Gastrocnemius medialis (tissue), 4 donors: ENCODE measurements at regions not wholly inside any gene's neighbourhood (a gene's known extent, or its start where the extent isn't known, plus 50 kb on each side); places are given as distances from the start of the nearest gene placed in this dataset.

Source experiments
- ATAC-seq, 2 donors: fragments of 150-250 bp; one replicate each; pipeline ENCODE4 v1.9.1; 2016
- DNase-seq, 2 donors: peaks; one replicate each; pipeline ENCODE4 v3.0.0-alpha.2; 2019
- H3K27ac ChIP-seq, 4 donors: fragments of 200-600 bp; sonication (generic); 1 replicate in 1 of 4; 2 replicates in 3 of 4; pipeline ENCODE4 v1.5.1; 2016 to 2018; ENCODE audit warnings: mild to moderate bottlenecking in 2 of 4, moderate library complexity in 1 of 4
- H3K27me3 ChIP-seq, 3 donors: fragments of 200-600 bp; sonication (generic) in 2 of 3; 1 replicate in 1 of 3; 2 replicates in 2 of 3; pipeline versions ENCODE4 v1.5.1 to v1.6.0; 2016 to 2019; ENCODE audit warnings: mild to moderate bottlenecking in 1 of 3, moderate library complexity in 1 of 3
- H3K36me3 ChIP-seq, 2 donors: fragments of 200-600 bp; sonication (generic) in 1 of 2; one replicate each; pipeline ENCODE4 v1.5.1; 2017 to 2018
- H3K4me1 ChIP-seq, 2 donors: fragments of 200-600 bp; sonication (generic) in 1 of 2; one replicate each; pipeline ENCODE4 v1.5.1; 2016 to 2017; ENCODE audit warnings: mild to moderate bottlenecking in 2 of 2
- H3K4me3 ChIP-seq, 4 donors: fragments of 200-600 bp; sonication (generic) in 3 of 4; 1 replicate in 1 of 4; 2 replicates in 3 of 4; pipeline ENCODE4 v1.5.1; 2016 to 2019; ENCODE audit warnings: mild to moderate bottlenecking in 2 of 4
- H3K9me3 ChIP-seq, 3 donors: fragments of 200-600 bp; sonication (generic) in 2 of 3; 1 replicate in 1 of 3; 2 replicates in 2 of 3; pipeline ENCODE4 v1.5.1; 2016 to 2019
- POLR2A ChIP-seq, 2 donors: fragments of 450-650 bp; IDR thresholded peaks; one replicate each; pipeline ENCODE4 v1.6.1; 2017; ENCODE audit warnings: antibody characterized with exemption in 2 of 2, mild to moderate bottlenecking in 2 of 2, moderate library complexity in 2 of 2
- in situ Hi-C, 4 donors: fragments of 200-750 bp; cut with MboI; loops; one replicate each; pipeline versions ENCODE4 v1.15.0 to v1.8.0; 2017; ENCODE audit warnings: low sequenced_read_pairs in 4 of 4
- intact Hi-C: fragments of 100-400 bp; cut with DNase I; formaldehyde crosslinking; loops from one replicate; pipeline ENCODE4 v1.15.1; 2023; ENCODE audit warnings: low total_unique reads
- TF ChIP-seq, protein P1 (sequence below), 5 experiments: fragments of 450-650 bp in 3 of 5; fragments of 200-600 bp in 2 of 5; sonication (generic) in 2 of 5; IDR thresholded peaks in 4 of 5; conservative IDR thresholded peaks in 1 of 5; 1 replicate in 4 of 5; 2 replicates in 1 of 5; pipeline ENCODE4 v1.5.1; 2016 to 2019; ENCODE audit warnings: antibody characterized with exemption in 5 of 5, mild to moderate bottlenecking in 3 of 5, moderate library complexity in 3 of 5

DNA sequence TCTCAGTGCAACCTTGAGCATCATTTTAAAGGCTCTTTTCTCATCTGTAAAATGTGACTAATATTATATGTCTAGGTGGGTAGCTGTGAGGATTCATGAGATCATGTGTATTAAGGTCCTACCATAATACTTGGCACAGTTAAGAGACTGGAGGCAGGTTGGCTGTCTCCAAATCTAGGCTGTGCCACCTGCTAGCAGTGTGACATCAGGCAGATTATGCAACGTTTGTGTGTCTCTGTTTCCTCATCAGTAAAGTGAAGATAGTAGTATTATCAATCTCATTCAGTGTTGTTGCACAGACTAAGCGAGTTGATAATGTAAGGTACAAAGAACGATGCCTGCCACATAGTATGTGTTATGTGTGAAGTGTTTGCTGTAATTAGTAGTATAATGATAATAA is 227.4 kb downstream of the SAMD5 start:
- in situ Hi-C loops: no loop called here
- Histone ChIP-seq H3K36me3 (no peaks in the 10 kb centered on the region), H3K4me3 (no peak overlapping the region), H3K4me1 (no peaks in the 10 kb centered on the region), H3K27ac (no peak overlapping the region), H3K27me3 (no peaks in the 10 kb centered on the region), H3K9me3 (no peaks in the 10 kb centered on the region)
- TF ChIP-seq, protein P1, sequence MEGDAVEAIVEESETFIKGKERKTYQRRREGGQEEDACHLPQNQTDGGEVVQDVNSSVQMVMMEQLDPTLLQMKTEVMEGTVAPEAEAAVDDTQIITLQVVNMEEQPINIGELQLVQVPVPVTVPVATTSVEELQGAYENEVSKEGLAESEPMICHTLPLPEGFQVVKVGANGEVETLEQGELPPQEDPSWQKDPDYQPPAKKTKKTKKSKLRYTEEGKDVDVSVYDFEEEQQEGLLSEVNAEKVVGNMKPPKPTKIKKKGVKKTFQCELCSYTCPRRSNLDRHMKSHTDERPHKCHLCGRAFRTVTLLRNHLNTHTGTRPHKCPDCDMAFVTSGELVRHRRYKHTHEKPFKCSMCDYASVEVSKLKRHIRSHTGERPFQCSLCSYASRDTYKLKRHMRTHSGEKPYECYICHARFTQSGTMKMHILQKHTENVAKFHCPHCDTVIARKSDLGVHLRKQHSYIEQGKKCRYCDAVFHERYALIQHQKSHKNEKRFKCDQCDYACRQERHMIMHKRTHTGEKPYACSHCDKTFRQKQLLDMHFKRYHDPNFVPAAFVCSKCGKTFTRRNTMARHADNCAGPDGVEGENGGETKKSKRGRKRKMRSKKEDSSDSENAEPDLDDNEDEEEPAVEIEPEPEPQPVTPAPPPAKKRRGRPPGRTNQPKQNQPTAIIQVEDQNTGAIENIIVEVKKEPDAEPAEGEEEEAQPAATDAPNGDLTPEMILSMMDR (IDR thresholded peaks at IDR 0.05 in 4 of 5, conservative IDR thresholded peaks at IDR 0.05 in 1 of 5): no peak
- no peak for TF ChIP-seq POLR2A (IDR thresholded peaks at IDR 0.05)
- ATAC-seq (no peak), DNase-seq (no peak)
- intact Hi-C loops: no loop called here

GRCh38 chr6:147737115-147737514 is 228.6 kb downstream of the SAMD5 start:
- no peaks in the 10 kb centered on the region for H3K27me3 ChIP-seq
- no peak overlapping the region for H3K4me3 ChIP-seq
- no peak for DNase-seq
- no peaks in the 10 kb centered on the region for H3K36me3 ChIP-seq
- in situ Hi-C loops (no loop called here), intact Hi-C loops (no loop called here)
- no peak for ATAC-seq
- no peak for TF ChIP-seq POLR2A (IDR thresholded peaks at IDR 0.05)
- TF ChIP-seq, protein P1 (IDR thresholded peaks at IDR 0.05 in 4 of 5, conservative IDR thresholded peaks at IDR 0.05 in 1 of 5): no peak
- H3K9me3 ChIP-seq: no peaks in the 10 kb centered on the region
- no peaks in the 10 kb centered on the region for H3K4me1 ChIP-seq
- no peak overlapping the region for H3K27ac ChIP-seq

- Histone ChIP-seq H3K9me3 (no peaks in the 10 kb centered on the region), H3K27ac (no peak overlapping the region), H3K4me3 (no peak overlapping the region), H3K4me1 (no peaks in the 10 kb centered on the region), H3K27me3 (no peaks in the 10 kb centered on the region), H3K36me3 (no peaks in the 10 kb centered on the region)
- intact Hi-C loops (no loop called here), in situ Hi-C loops (no loop called here)
- TF ChIP-seq, protein P1 (IDR thresholded peaks at IDR 0.05 in 4 of 5, conservative IDR thresholded peaks at IDR 0.05 in 1 of 5): no peak
- TF ChIP-seq POLR2A (IDR thresholded peaks at IDR 0.05): no peak
- no peak for ATAC-seq
- DNase-seq: no peak
Observed at GRCh38 chr6:147738099-147738498, 229.6 kb downstream of the SAMD5 start.

DNA sequence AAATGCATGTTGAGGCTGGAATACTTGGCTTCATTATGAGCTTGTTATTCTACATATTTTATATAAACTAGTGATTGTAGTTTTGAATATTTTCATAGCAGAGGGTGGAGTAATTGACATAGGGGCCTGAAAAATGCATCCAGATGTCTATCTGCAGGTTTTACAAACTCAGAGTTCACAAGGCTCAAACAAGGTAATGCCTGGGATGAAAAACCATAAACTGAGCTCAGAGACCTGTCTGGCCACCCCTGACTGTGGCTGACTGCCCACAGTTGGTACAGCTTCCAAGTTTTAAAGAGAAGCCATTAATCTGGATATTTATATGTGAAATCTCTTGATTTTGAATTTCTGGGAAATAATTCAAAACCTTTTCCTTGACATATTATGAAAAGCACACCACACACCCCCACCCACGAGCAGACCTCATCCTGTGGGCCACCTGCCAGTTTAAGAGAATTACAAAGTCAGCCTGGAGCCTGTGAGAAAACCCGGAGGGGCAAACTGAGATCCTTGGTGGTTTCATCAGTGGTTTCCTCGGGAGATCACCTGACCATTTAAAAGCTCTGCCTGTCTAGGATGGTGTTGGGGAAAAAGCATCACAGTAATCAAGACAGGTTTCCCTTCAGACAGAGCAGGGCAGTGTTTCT is 230.1 kb downstream of the SAMD5 start:
- in situ Hi-C loops (no loop called here), intact Hi-C loops (no loop called here)
- H3K4me1 ChIP-seq: no peaks in the 10 kb centered on the region
- no peaks in the 10 kb centered on the region for H3K27me3 ChIP-seq
- no peak for DNase-seq
- TF ChIP-seq, protein P1 (IDR thresholded peaks at IDR 0.05 in 4 of 5, conservative IDR thresholded peaks at IDR 0.05 in 1 of 5): no peak
- no peak for TF ChIP-seq POLR2A (IDR thresholded peaks at IDR 0.05)
- no peak overlapping the region for H3K4me3 ChIP-seq
- ATAC-seq: no peak
- no peak overlapping the region for H3K27ac ChIP-seq
- H3K9me3 ChIP-seq: no peaks in the 10 kb centered on the region
- H3K36me3 ChIP-seq: no peaks in the 10 kb centered on the region

DNA sequence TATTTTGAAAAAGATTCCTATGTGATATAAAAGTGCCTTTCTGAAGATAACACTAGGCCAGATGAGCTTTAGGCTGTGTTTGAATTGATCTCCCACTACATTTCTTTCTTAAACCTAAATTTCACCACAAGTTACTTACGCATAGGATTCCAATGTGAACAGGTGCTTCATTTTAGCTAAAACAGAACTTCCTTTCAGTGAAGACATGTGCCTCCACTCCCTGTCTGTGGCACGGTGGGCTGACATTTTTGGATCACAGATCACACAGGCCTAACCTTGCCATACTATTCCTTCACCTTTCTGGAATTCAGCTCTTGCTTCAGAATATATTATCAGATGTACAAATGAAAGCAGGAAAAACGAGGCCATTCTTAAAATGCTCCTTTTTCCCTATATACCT is 231.8 kb downstream of the SAMD5 start:
- no peaks in the 10 kb centered on the region for H3K9me3 ChIP-seq
- intact Hi-C loops (no loop called here), in situ Hi-C loops (no loop called here)
- TF ChIP-seq, protein P1 (IDR thresholded peaks at IDR 0.05 in 4 of 5, conservative IDR thresholded peaks at IDR 0.05 in 1 of 5): no peak
- no peak for TF ChIP-seq POLR2A (IDR thresholded peaks at IDR 0.05)
- no peaks in the 10 kb centered on the region for H3K36me3 ChIP-seq
- H3K27me3 ChIP-seq: no peaks in the 10 kb centered on the region
- no peak overlapping the region for H3K27ac ChIP-seq
- no peaks in the 10 kb centered on the region for H3K4me1 ChIP-seq
- DNase-seq (no peak), ATAC-seq (no peak)
- H3K4me3 ChIP-seq: no peak overlapping the region
